Ishikawa (cell line): ENCODE measurements at regions not wholly inside any gene's neighbourhood (a gene's known extent, or its start where the extent isn't known, plus 50 kb on each side); places are given as distances from the start of the nearest gene placed in this dataset.

Experiments
- CEBPB ChIP-seq: IDR thresholded peaks from 2 replicates; pipeline ENCODE4 v1.6.1; 2012
- CREB1 ChIP-seq: IDR thresholded peaks from 2 replicates; pipeline ENCODE4 v1.6.1; 2012; ENCODE audit warnings: low read depth
- EGR1 ChIP-seq: IDR thresholded peaks from 2 replicates; pipeline ENCODE4 v1.6.1; 2012
- EP300 ChIP-seq: IDR thresholded peaks from 2 replicates; pipeline ENCODE4 v1.6.1; 2012; ENCODE audit warnings: borderline replicate concordance
- FOXM1 ChIP-seq: IDR thresholded peaks from 2 replicates; pipeline ENCODE4 v1.6.1; 2012; ENCODE audit warnings: low read depth, borderline replicate concordance
- MAX ChIP-seq: IDR thresholded peaks from 2 replicates; pipeline ENCODE4 v1.6.1; 2012
- NFIC ChIP-seq: IDR thresholded peaks from 2 replicates; pipeline ENCODE4 v1.6.1; 2012
- RAD21 ChIP-seq: IDR thresholded peaks from 2 replicates; pipeline ENCODE4 v1.6.1; 2012; ENCODE audit warnings: low read depth
- REST ChIP-seq: IDR thresholded peaks from 2 replicates; pipeline ENCODE4 v1.6.1; 2012; ENCODE audit warnings: low read depth, mild to moderate bottlenecking
- TAF1 ChIP-seq: IDR thresholded peaks from 2 replicates; pipeline ENCODE4 v1.6.1; 2012; ENCODE audit warnings: low read depth, mild to moderate bottlenecking
- TCF12 ChIP-seq: IDR thresholded peaks from 2 replicates; pipeline ENCODE4 v1.6.1; 2012; ENCODE audit warnings: low read depth
- TEAD4 ChIP-seq: IDR thresholded peaks from 2 replicates; pipeline ENCODE4 v1.6.1; 2012
- USF1 ChIP-seq: IDR thresholded peaks from 2 replicates; pipeline ENCODE4 v1.6.1; 2012
- YY1 ChIP-seq: IDR thresholded peaks from 2 replicates; pipeline ENCODE4 v1.6.1; 2012; ENCODE audit warnings: low read depth

GRCh38 chr2:34121076-34121475, 522.0 kb upstream of the FAM98A start:
- TF ChIP-seq RAD21 (no peak), NFIC (no peak), CEBPB (no peak), REST (no peak), TCF12 (no peak), USF1 (no peak), YY1 (no peak), EGR1 (no peak), EP300 (no peak), TEAD4 (no peak), MAX (no peak), CREB1 (no peak), FOXM1 (no peak), TAF1 (no peak)
